Thyroid gland (tissue), 4 donors: ENCODE measurements at regions not wholly inside any gene's neighbourhood (a gene's known extent, or its start where the extent isn't known, plus 50 kb on each side); places are given as distances from the start of the nearest gene placed in this dataset.

Experiments used
- CTCF ChIP-seq, 6 experiments: fragments of 200-600 bp in 3 of 6; fragments of 450-650 bp in 3 of 6; sonication (generic) in 3 of 6; IDR thresholded peaks; one replicate each; pipeline ENCODE4 v1.5.1; 2016 to 2019; ENCODE audit warnings: antibody characterized with exemption in 6 of 6, mild to moderate bottlenecking in 2 of 6, inconsistent platforms in 1 of 6, moderate library complexity in 1 of 6
- POLR2A ChIP-seq, 2 donors: fragments of 450-650 bp; IDR thresholded peaks; one replicate each; pipeline ENCODE4 v1.6.1; 2017; ENCODE audit warnings: antibody characterized with exemption in 2 of 2, mild to moderate bottlenecking in 2 of 2, moderate library complexity in 1 of 2

GRCh38 chr20:22825076-22825475 is 210.0 kb upstream of the SSTR4 start:
- no peak for TF ChIP-seq CTCF (IDR thresholded peaks at IDR 0.05)
- TF ChIP-seq POLR2A (IDR thresholded peaks at IDR 0.05): no peak
